Caco-2 (cell line): ENCODE measurements at regions not wholly inside any gene's neighbourhood (a gene's known extent, or its start where the extent isn't known, plus 50 kb on each side); places are given as distances from the start of the nearest gene placed in this dataset.
A peak's percentile ranks its signal among the peaks of the same experiment; 100 is the strongest.

Experiments
- BruUV-seq: library from RNA; stranded (reverse); fragments of 400-500 nt; replicated peaks from 2 replicates; lab custom pipeline; 2021; lab: Mats Ljungman, UMichigan
- CTCF ChIA-PET: fragments of 300-600 bp; sonication (Branson Sonifier 250); formaldehyde crosslinking; loops from one replicate; lab custom pipeline; 2022; ENCODE audit warnings: antibody characterized with exemption; lab: Charles Lee
- POLR2A ChIA-PET: fragments of 300-600 bp; sonication (Branson Sonifier 250); formaldehyde crosslinking; loops from one replicate; lab custom pipeline; 2022; ENCODE audit warnings: antibody characterized with exemption; lab: Charles Lee
- DNase-seq, 2 experiments: peaks; one replicate each; pipeline versions ENCODE4 v3.0.0 to v3.0.0-alpha.2; 2020 to 2022
- H3K27me3 ChIP-seq: replicated peaks from 2 replicates; pipeline ENCODE4 v1.6.0; 2011; ENCODE audit warnings: low read length; ENCODE audit not compliant: control insufficient read depth, insufficient read depth
- H3K36me3 ChIP-seq: 2 replicates; pipeline ENCODE4 v1.5.1; 2011; ENCODE audit warnings: low read length; ENCODE audit not compliant: control insufficient read depth, insufficient read depth
- H3K4me1 ChIP-seq: fragments of 250-450 bp; sonication (Bioruptor Pico); 2 replicates; pipeline ENCODE4 v1.5.1; 2020; ENCODE audit warnings: mild to moderate bottlenecking
- H3K4me3 ChIP-seq: 2 replicates; pipeline ENCODE4 v1.5.1; 2011; ENCODE audit warnings: low read depth, mild to moderate bottlenecking, control low read depth, low read length
- H3K9me3 ChIP-seq: fragments of 250-450 bp; sonication (Bioruptor Pico); 2 replicates; pipeline ENCODE4 v1.5.1; 2020; ENCODE audit warnings: mild to moderate bottlenecking, moderate library complexity
- H3K27ac Mint-ChIP-seq: one replicate; pipeline ENCODE4 v1.8.0; 2022; ENCODE audit warnings: mixed read lengths; ENCODE audit not compliant: unreplicated experiment
- H3K27me3 Mint-ChIP-seq: one replicate; pipeline ENCODE4 v1.8.0; 2022; ENCODE audit warnings: mixed read lengths; ENCODE audit not compliant: insufficient read depth, unreplicated experiment
- H3K36me3 Mint-ChIP-seq: one replicate; pipeline ENCODE4 v1.8.0; 2022; ENCODE audit warnings: mild to moderate bottlenecking, mixed read lengths; ENCODE audit not compliant: insufficient read depth, unreplicated experiment
- H3K4me1 Mint-ChIP-seq: one replicate; pipeline ENCODE4 v1.8.0; 2022; ENCODE audit warnings: low read depth, mixed read lengths; ENCODE audit not compliant: unreplicated experiment
- H3K4me3 Mint-ChIP-seq: one replicate; pipeline ENCODE4 v1.8.0; 2022; ENCODE audit warnings: mild to moderate bottlenecking, moderate library complexity, mixed read lengths; ENCODE audit not compliant: unreplicated experiment
- H3K9me3 Mint-ChIP-seq: one replicate; pipeline ENCODE4 v1.8.0; 2022; ENCODE audit warnings: mixed read lengths; ENCODE audit not compliant: unreplicated experiment
- intact Hi-C: fragments of 100-400 bp; cut with micrococcal nuclease; formaldehyde crosslinking; loops from one replicate; pipeline ENCODE4 v1.10.0; 2022; ENCODE audit not compliant: unreplicated experiment
- TF ChIP-seq, protein P1 (sequence below), 2 experiments: fragments of 200-600 bp in 1 of 2; IDR thresholded peaks; 1 replicate in 1 of 2; 2 replicates in 1 of 2; pipeline versions ENCODE4 v1.5.1 to v1.8.0; 2011 to 2022; ENCODE audit warnings: antibody characterized with exemption in 1 of 2, control low read depth in 1 of 2, inconsistent platforms in 1 of 2, low read depth in 1 of 2, low read length in 1 of 2, mild to moderate bottlenecking in 1 of 2, moderate library complexity in 1 of 2; ENCODE audit not compliant: insufficient read depth in 1 of 2, severe bottlenecking in 1 of 2, unreplicated experiment in 1 of 2

DNA sequence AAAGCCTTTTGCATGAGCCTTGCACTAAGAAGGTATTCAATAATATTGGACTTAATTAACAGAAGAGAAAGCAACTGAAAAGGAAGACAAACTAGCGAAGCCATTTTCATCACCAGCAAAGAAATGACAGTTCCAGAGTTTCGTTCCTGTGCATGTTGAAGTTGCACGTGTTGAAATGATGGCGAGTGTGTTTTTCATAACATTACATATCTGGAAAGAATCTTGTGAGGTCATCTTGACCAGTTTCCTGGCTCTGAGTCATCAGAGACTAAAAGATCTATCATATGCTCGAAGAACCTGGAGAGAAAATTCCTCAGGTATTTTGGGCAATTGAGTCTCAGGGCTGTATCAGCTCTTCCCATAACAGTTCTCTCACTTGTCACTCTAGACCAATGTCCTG is 106.2 kb upstream of the MAML3 start:
- no TSS peak for BruUV-seq
- DNase-seq, result no peak
- H3K4me3 ChIP-seq, result no peak overlapping the region
- H3K36me3 ChIP-seq, result no peaks in the 10 kb centered on the region
- H3K9me3 ChIP-seq, result no peaks in the 10 kb centered on the region
- Mint-ChIP-seq H3K36me3 (peaks cover 4% of the 10 kb centered on the region), H3K4me3 (no peak overlapping the region), H3K27ac (no peak overlapping the region), H3K27me3 (no peaks in the 10 kb centered on the region), H3K9me3 (no peaks in the 10 kb centered on the region), H3K4me1 (peaks cover 20% of the 10 kb centered on the region)
- intact Hi-C loops, result no loop called here
- ChIA-PET CTCF (no interaction called here), POLR2A (no interaction called here)
- H3K27me3 ChIP-seq, result no peaks in the 10 kb centered on the region
- peaks cover 33% of the 10 kb centered on the region for H3K4me1 ChIP-seq
- TF ChIP-seq, protein P1, sequence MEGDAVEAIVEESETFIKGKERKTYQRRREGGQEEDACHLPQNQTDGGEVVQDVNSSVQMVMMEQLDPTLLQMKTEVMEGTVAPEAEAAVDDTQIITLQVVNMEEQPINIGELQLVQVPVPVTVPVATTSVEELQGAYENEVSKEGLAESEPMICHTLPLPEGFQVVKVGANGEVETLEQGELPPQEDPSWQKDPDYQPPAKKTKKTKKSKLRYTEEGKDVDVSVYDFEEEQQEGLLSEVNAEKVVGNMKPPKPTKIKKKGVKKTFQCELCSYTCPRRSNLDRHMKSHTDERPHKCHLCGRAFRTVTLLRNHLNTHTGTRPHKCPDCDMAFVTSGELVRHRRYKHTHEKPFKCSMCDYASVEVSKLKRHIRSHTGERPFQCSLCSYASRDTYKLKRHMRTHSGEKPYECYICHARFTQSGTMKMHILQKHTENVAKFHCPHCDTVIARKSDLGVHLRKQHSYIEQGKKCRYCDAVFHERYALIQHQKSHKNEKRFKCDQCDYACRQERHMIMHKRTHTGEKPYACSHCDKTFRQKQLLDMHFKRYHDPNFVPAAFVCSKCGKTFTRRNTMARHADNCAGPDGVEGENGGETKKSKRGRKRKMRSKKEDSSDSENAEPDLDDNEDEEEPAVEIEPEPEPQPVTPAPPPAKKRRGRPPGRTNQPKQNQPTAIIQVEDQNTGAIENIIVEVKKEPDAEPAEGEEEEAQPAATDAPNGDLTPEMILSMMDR (IDR thresholded peaks at IDR 0.05; ENCODE audit: insufficient read depth in 1 of 2, low read depth in 1 of 2, low read length in 1 of 2, severe bottlenecking in 1 of 2, unreplicated experiment in 1 of 2), result no peak

GRCh38 chr4:140258476-140258875 is 104.5 kb upstream of the MAML3 start:
- peaks cover 26% of the 10 kb centered on the region for H3K4me1 Mint-ChIP-seq
- DNase-seq, result no peak
- H3K27ac Mint-ChIP-seq, result peak overlapping the region; percentile 83
- intact Hi-C loops, result loop anchor here (10.0 kb wide), 1 partner anchor 414 kb away; no protein-coding TSS in a partner anchor
- BruUV-seq, result no TSS peak
- Histone ChIP-seq H3K4me3 (no peak overlapping the region), H3K9me3 (no peaks in the 10 kb centered on the region), H3K36me3 (no peaks in the 10 kb centered on the region), H3K27me3 (no peaks in the 10 kb centered on the region), H3K4me1 (peaks cover 43% of the 10 kb centered on the region)
- peaks cover 4% of the 10 kb centered on the region for H3K36me3 Mint-ChIP-seq
- ChIA-PET POLR2A (no interaction called here), CTCF (no interaction called here)
- H3K9me3 Mint-ChIP-seq, result no peaks in the 10 kb centered on the region
- H3K4me3 Mint-ChIP-seq, result no peak overlapping the region
- TF ChIP-seq, protein P1 (IDR thresholded peaks at IDR 0.05; ENCODE audit: insufficient read depth in 1 of 2, low read depth in 1 of 2, low read length in 1 of 2, severe bottlenecking in 1 of 2, unreplicated experiment in 1 of 2), result no peak
- H3K27me3 Mint-ChIP-seq, result no peaks in the 10 kb centered on the region

- Histone ChIP-seq H3K36me3 (no peaks in the 10 kb centered on the region), H3K27me3 (no peaks in the 10 kb centered on the region), H3K9me3 (no peaks in the 10 kb centered on the region), H3K4me1 (peaks cover 45% of the 10 kb centered on the region), H3K4me3 (no peak overlapping the region)
- H3K27ac Mint-ChIP-seq, result peak overlapping the region; percentile 83
- POLR2A ChIA-PET, result no interaction called here
- no peaks in the 10 kb centered on the region for H3K9me3 Mint-ChIP-seq
- intact Hi-C loops, result loop anchor here (1.0 to 10.0 kb wide), 3 partner anchors 69 to 413 kb away; no protein-coding TSS in a partner anchor
- TSS peak; percentile 62 for BruUV-seq
- peaks cover 4% of the 10 kb centered on the region for H3K36me3 Mint-ChIP-seq
- no peaks in the 10 kb centered on the region for H3K27me3 Mint-ChIP-seq
- TF ChIP-seq, protein P1 (IDR thresholded peaks at IDR 0.05; ENCODE audit: insufficient read depth in 1 of 2, low read depth in 1 of 2, low read length in 1 of 2, severe bottlenecking in 1 of 2, unreplicated experiment in 1 of 2), result no peak
- peaks cover 27% of the 10 kb centered on the region for H3K4me1 Mint-ChIP-seq
- CTCF ChIA-PET, result no interaction called here
- H3K4me3 Mint-ChIP-seq, result peak overlapping the region; percentile 56
- no peak for DNase-seq
Observed at GRCh38 chr4:140257461-140258305, 103.7 kb upstream of the MAML3 start.
